Stimulated activated naive B cell treated with anti-CD40 and anti-IgM and Interleukin-4, amounts not matched to agents 10 μg/mL and 1 μg/mL and 100 μg/mL, for 72 hours (primary cell): ENCODE measurements at regions not wholly inside any gene's neighbourhood (a gene's known extent, or its start where the extent isn't known, plus 50 kb on each side); places are given as distances from the start of the nearest gene placed in this dataset.
"Not testable (repeated sequence)": the region's sequence is repeated elsewhere in the genome, so short reads cannot be mapped to it uniquely, and the experiment has no call there.

Experiments
- ATAC-seq, 2 donors: fragments of 150-1000 bp; cut with Tn5 transposase; replicated peaks; 2 replicates each; pipeline ENCODE4 v1.10.0; 2021; ENCODE audit warnings: moderate library complexity in 1 of 2
- DNase-seq: peaks from one replicate; pipeline ENCODE4 v3.0.0; 2021
- H3K27ac Mint-ChIP-seq: one replicate; pipeline ENCODE4 v1.8.0; 2022; ENCODE audit warnings: mild to moderate bottlenecking, mixed read lengths
- H3K27me3 Mint-ChIP-seq, 2 donors: one replicate each; pipeline ENCODE4 v1.8.0; 2022; ENCODE audit warnings: mixed read lengths in 2 of 2
- H3K36me3 Mint-ChIP-seq, 2 donors: one replicate each; pipeline ENCODE4 v1.8.0; 2022; ENCODE audit warnings: mixed read lengths in 2 of 2, mild to moderate bottlenecking in 1 of 2
- H3K4me1 Mint-ChIP-seq, 2 donors: one replicate each; pipeline ENCODE4 v1.8.0; 2022; ENCODE audit warnings: mixed read lengths in 2 of 2, mild to moderate bottlenecking in 1 of 2
- H3K4me3 Mint-ChIP-seq, 2 donors: one replicate each; pipeline ENCODE4 v1.8.0; 2022; ENCODE audit warnings: mild to moderate bottlenecking in 2 of 2, mixed read lengths in 2 of 2, moderate library complexity in 1 of 2
- H3K9me3 Mint-ChIP-seq, 2 donors: one replicate each; pipeline ENCODE4 v1.8.0; 2022; ENCODE audit warnings: mixed read lengths in 2 of 2, mild to moderate bottlenecking in 1 of 2

GRCh38 chr6:74434171-74434570 is 738.2 kb downstream of the CD109 start:
- Mint-ChIP-seq H3K36me3 (no peaks in the 10 kb centered on the region), H3K9me3 (peaks cover 2 to 7% of the 10 kb centered on the region in 2 donors), H3K27ac (no peak overlapping the region), H3K4me1 (no peaks in the 10 kb centered on the region), H3K4me3 (no peak overlapping the region), H3K27me3 (no peaks in the 10 kb centered on the region)
- ATAC-seq = no peak
- no peak for DNase-seq

DNA sequence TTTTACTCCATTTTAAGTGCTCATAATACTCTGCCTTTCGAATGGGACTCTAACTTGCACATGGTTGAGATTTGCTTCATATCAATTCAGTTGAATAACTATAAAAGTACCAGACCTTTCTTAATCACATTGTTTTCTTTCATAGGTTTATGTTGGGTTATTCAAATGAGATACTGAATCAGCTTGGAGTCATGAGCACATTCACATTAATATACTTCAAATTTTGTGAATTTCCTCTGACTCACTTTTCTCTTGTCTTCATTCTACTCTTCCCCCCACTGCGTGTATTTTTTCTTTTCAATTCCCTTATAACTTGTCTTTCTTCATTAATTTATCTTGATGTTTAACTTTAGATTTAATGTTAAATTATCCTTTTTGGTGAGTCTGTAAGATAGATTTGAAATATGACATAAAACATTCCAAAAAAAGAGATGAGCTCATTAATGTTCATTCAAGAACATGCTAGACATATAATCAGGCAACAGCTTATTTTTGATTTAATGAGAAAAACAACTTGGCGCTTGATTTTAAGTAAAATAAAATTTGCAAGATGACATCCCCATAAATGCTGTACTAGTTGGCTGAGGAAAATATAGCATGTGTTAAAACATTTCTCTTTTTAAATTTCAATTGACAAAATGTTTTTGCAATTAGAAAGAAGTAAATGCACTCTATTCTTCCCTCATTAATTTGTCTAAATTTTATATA is 736.0 kb downstream of the CD109 start:
- H3K4me1 Mint-ChIP-seq = no peaks in the 10 kb centered on the region
- H3K9me3 Mint-ChIP-seq = peaks cover 5 to 7% of the 10 kb centered on the region in 2 donors
- no peak overlapping the region for H3K27ac Mint-ChIP-seq
- no peaks in the 10 kb centered on the region for H3K36me3 Mint-ChIP-seq
- H3K4me3 Mint-ChIP-seq = no peak overlapping the region
- H3K27me3 Mint-ChIP-seq = no peaks in the 10 kb centered on the region
- ATAC-seq (no peak), DNase-seq (no peak)

- ATAC-seq (no peak), DNase-seq (no peak)
- H3K27me3 Mint-ChIP-seq = no peaks in the 10 kb centered on the region
- no peaks in the 10 kb centered on the region for H3K36me3 Mint-ChIP-seq
- H3K9me3 Mint-ChIP-seq = peaks cover 5 to 10% of the 10 kb centered on the region in 2 donors
- no peak overlapping the region for H3K27ac Mint-ChIP-seq
- H3K4me3 Mint-ChIP-seq = no peak overlapping the region
- H3K4me1 Mint-ChIP-seq = no peaks in the 10 kb centered on the region
These were observed 724.2 kb downstream of the CD109 start for GRCh38 chr6:74420221-74420620.

DNA sequence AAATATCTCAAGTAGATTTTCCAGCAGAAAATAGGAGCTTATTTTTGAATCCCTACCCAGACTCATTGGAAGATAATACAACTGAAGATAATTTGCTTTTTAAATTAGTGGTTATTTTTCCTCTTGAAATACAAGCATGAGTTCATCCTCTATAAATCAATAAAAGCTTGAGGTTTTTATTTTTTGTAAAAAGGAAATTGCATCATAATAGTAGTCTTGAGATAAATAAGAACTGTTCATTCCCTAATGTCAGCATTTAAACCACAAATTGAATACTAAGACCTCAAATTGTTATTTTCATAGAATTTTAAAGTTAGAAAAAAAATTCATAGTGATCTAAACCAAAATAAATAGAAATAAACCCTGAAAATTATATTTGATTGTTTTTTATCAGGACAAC is 719.1 kb downstream of the CD109 start:
- no peak overlapping the region for H3K27ac Mint-ChIP-seq
- H3K4me1 Mint-ChIP-seq = no peaks in the 10 kb centered on the region
- DNase-seq = no peak
- H3K4me3 Mint-ChIP-seq = no peak overlapping the region
- H3K36me3 Mint-ChIP-seq = no peaks in the 10 kb centered on the region
- peaks cover 0 to 5% of the 10 kb centered on the region in 2 donors for H3K9me3 Mint-ChIP-seq
- no peaks in the 10 kb centered on the region for H3K27me3 Mint-ChIP-seq
- ATAC-seq = no peak

DNA sequence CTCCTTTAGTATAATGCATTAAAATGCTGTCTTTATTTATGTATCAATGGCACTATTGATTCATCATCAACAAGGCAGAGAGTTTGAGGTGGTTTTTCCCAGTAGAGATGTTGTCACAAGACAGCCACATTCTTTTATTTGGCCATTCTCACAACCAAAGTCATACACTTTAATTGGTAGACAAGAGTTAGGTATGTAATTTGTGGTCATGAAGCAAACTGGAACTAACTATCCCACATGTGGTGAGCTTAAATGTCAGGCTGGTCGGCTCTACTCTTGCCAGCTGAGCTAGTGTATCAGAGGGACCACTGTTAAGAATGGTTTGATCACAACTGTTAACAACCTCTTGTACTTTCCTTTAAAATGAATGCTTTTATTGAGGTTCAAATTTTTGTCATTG is 714.6 kb downstream of the CD109 start:
- H3K4me1 Mint-ChIP-seq = no peaks in the 10 kb centered on the region

GRCh38 chr6:74409447-74409846 is 713.4 kb downstream of the CD109 start:
- H3K36me3 Mint-ChIP-seq = no peaks in the 10 kb centered on the region
- no peaks in the 10 kb centered on the region for H3K27me3 Mint-ChIP-seq
- no peak for ATAC-seq
- peaks cover 2 to 5% of the 10 kb centered on the region in 2 donors for H3K9me3 Mint-ChIP-seq
- H3K4me1 Mint-ChIP-seq = no peaks in the 10 kb centered on the region
- DNase-seq = no peak
- no peak overlapping the region for H3K4me3 Mint-ChIP-seq
- no peak overlapping the region for H3K27ac Mint-ChIP-seq

More for the DNA sequence above, 714.6 kb downstream of the CD109 start:
- Mint-ChIP-seq H3K4me3 (no peak overlapping the region), H3K9me3 (peaks cover 2 to 5% of the 10 kb centered on the region in 2 donors), H3K36me3 (no peaks in the 10 kb centered on the region), H3K27me3 (no peaks in the 10 kb centered on the region), H3K27ac (no peak overlapping the region)
- no peak for DNase-seq
- ATAC-seq = no peak

GRCh38 chr6:74408844-74409243 is 712.8 kb downstream of the CD109 start:
- Mint-ChIP-seq H3K27ac (no peak overlapping the region), H3K4me3 (no peak overlapping the region), H3K27me3 (no peaks in the 10 kb centered on the region), H3K36me3 (no peaks in the 10 kb centered on the region), H3K9me3 (peaks cover 2 to 5% of the 10 kb centered on the region in 2 donors), H3K4me1 (no peaks in the 10 kb centered on the region)
- DNase-seq (no peak), ATAC-seq (no peak)

GRCh38 chr6:74404366-74404765 is 708.4 kb downstream of the CD109 start:
- ATAC-seq (no peak), DNase-seq (no peak)
- Mint-ChIP-seq H3K27me3 (no peaks in the 10 kb centered on the region), H3K27ac (no peak overlapping the region), H3K4me3 (no peak overlapping the region), H3K9me3 (peaks cover 0 to 8% of the 10 kb centered on the region in 2 donors), H3K4me1 (no peaks in the 10 kb centered on the region), H3K36me3 (no peaks in the 10 kb centered on the region)

DNA sequence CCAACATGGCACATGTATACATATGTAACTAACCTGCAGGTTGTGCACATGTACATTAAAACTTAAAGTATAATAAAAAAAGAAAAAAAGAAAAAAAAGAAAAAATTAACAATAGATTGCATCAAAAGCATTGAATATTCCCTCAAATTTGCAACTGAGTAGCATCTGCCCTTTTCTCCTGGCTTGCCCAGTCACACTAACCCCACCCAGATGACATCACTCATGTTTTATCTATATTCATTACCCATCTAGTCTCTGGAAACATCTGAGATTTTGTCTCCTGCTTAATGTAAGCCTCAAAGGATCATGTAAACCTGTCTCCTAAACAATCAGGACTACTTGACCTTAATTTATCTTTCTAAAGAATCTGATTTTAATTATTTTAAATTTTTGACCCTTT is 706.8 kb downstream of the CD109 start:
- no peak overlapping the region for H3K4me3 Mint-ChIP-seq

GRCh38 chr6:74378437-74378836 is 682.4 kb downstream of the CD109 start:
- H3K9me3 Mint-ChIP-seq, H3K27ac Mint-ChIP-seq, H3K27me3 Mint-ChIP-seq, DNase-seq, H3K36me3 Mint-ChIP-seq, ATAC-seq, H3K4me3 Mint-ChIP-seq, H3K4me1 Mint-ChIP-seq: not testable (repeated sequence)

More for the DNA sequence above, 706.8 kb downstream of the CD109 start:
- DNase-seq = no peak
- Mint-ChIP-seq H3K27ac (no peak overlapping the region), H3K9me3 (peaks cover 0 to 9% of the 10 kb centered on the region in 2 donors), H3K36me3 (no peaks in the 10 kb centered on the region), H3K4me1 (no peaks in the 10 kb centered on the region), H3K27me3 (no peaks in the 10 kb centered on the region)
- ATAC-seq = no peak

GRCh38 chr6:74369556-74369993 is 673.6 kb downstream of the CD109 start:
- H3K4me1 Mint-ChIP-seq = no peaks in the 10 kb centered on the region
- no peaks in the 10 kb centered on the region for H3K27me3 Mint-ChIP-seq
- no peaks in the 10 kb centered on the region for H3K9me3 Mint-ChIP-seq
- DNase-seq (no peak), ATAC-seq (no peak)
- H3K36me3 Mint-ChIP-seq = no peaks in the 10 kb centered on the region
- no peak overlapping the region for H3K27ac Mint-ChIP-seq
- H3K4me3 Mint-ChIP-seq = no peak overlapping the region

- H3K36me3 Mint-ChIP-seq = no peaks in the 10 kb centered on the region
- ATAC-seq = no peak
- H3K4me1 Mint-ChIP-seq = no peaks in the 10 kb centered on the region
- H3K4me3 Mint-ChIP-seq = no peak overlapping the region
- H3K9me3 Mint-ChIP-seq = no peaks in the 10 kb centered on the region
- DNase-seq = no peak
- H3K27ac Mint-ChIP-seq = no peak overlapping the region
- no peaks in the 10 kb centered on the region for H3K27me3 Mint-ChIP-seq
These were observed 672.7 kb downstream of the CD109 start for GRCh38 chr6:74368746-74369145.

GRCh38 chr6:74366634-74367033 is 670.6 kb downstream of the CD109 start:
- no peaks in the 10 kb centered on the region for H3K36me3 Mint-ChIP-seq
- H3K4me3 Mint-ChIP-seq = no peak overlapping the region
- no peak overlapping the region for H3K27ac Mint-ChIP-seq
- H3K27me3 Mint-ChIP-seq = no peaks in the 10 kb centered on the region
- no peaks in the 10 kb centered on the region for H3K4me1 Mint-ChIP-seq
- no peaks in the 10 kb centered on the region for H3K9me3 Mint-ChIP-seq
- no peak for DNase-seq
- no peak for ATAC-seq

DNA sequence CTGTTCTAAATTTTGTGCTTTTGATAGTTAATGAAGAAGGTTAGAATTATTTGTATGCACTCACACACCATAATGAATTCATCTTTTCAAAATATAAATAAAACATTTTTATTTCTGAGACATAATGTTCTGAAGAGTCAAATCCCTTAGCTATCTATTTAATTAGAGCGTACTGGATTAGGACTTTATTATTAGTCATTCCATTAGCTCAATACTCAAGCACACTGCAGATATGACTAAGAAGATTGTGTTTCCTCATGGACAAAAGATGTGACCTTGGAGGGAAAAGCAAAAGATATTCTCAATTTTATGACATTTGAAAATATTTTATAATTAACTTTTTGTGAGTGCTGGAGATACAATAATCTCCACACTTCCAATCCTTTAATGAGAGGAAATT is 666.4 kb downstream of the CD109 start:
- H3K27ac Mint-ChIP-seq = no peak overlapping the region
- no peak overlapping the region for H3K4me3 Mint-ChIP-seq
- no peaks in the 10 kb centered on the region for H3K36me3 Mint-ChIP-seq
- no peaks in the 10 kb centered on the region for H3K27me3 Mint-ChIP-seq
- H3K4me1 Mint-ChIP-seq = no peaks in the 10 kb centered on the region
- no peak for DNase-seq
- no peak for ATAC-seq
- H3K9me3 Mint-ChIP-seq = no peaks in the 10 kb centered on the region

GRCh38 chr6:74357321-74357720 is 661.3 kb downstream of the CD109 start:
- H3K27ac Mint-ChIP-seq = no peak overlapping the region
- no peaks in the 10 kb centered on the region for H3K36me3 Mint-ChIP-seq
- H3K9me3 Mint-ChIP-seq = no peaks in the 10 kb centered on the region
- no peaks in the 10 kb centered on the region for H3K27me3 Mint-ChIP-seq
- H3K4me3 Mint-ChIP-seq = no peak overlapping the region
- ATAC-seq (no peak), DNase-seq (no peak)
- H3K4me1 Mint-ChIP-seq = no peaks in the 10 kb centered on the region

- Mint-ChIP-seq H3K27ac (no peak overlapping the region), H3K36me3 (no peaks in the 10 kb centered on the region), H3K27me3 (no peaks in the 10 kb centered on the region), H3K9me3 (no peaks in the 10 kb centered on the region), H3K4me3 (no peak overlapping the region), H3K4me1 (no peaks in the 10 kb centered on the region)
- ATAC-seq (no peak), DNase-seq (no peak)
These were observed 660.4 kb downstream of the CD109 start for GRCh38 chr6:74356391-74356790.
